Loucy (cell line): ENCODE measurements at regions not wholly inside any gene's neighbourhood (a gene's known extent, or its start where the extent isn't known, plus 50 kb on each side); places are given as distances from the start of the nearest gene placed in this dataset.
"Not testable (repeated sequence)": the region's sequence is repeated elsewhere in the genome, so short reads cannot be mapped to it uniquely, and the experiment has no call there.

Experiments
- H2AFZ ChIP-seq: fragments of 200-600 bp; sonication (generic); 2 replicates; pipeline ENCODE4 v1.6.0; 2016; ENCODE audit warnings: antibody characterized with exemption, mild to moderate bottlenecking, low read length, moderate library complexity
- H3F3A ChIP-seq: fragments of 200-600 bp; 2 replicates; pipeline ENCODE4 v1.6.0; 2016; ENCODE audit warnings: antibody characterized with exemption, low read depth, mild to moderate bottlenecking
- H3K27me3 ChIP-seq: fragments of 200-600 bp; sonication (generic); 2 replicates; pipeline ENCODE4 v1.6.1; 2014; ENCODE audit warnings: low read length, mild to moderate bottlenecking; ENCODE audit not compliant: insufficient read depth, poor library complexity, severe bottlenecking
- H3K36me3 ChIP-seq: fragments of 200-600 bp; sonication (generic); 2 replicates; pipeline ENCODE4 v1.6.1; 2016; ENCODE audit warnings: low read length; ENCODE audit not compliant: insufficient read depth
- H3K4me1 ChIP-seq: fragments of 200-600 bp; sonication (generic); 2 replicates; pipeline ENCODE4 v1.5.1; 2014; ENCODE audit warnings: low read length, mild to moderate bottlenecking; ENCODE audit not compliant: insufficient read depth, poor library complexity, severe bottlenecking
- H3K4me2 ChIP-seq: fragments of 200-600 bp; sonication (generic); 2 replicates; pipeline ENCODE4 v1.6.0; 2014; ENCODE audit warnings: antibody characterized with exemption, low read length, low read depth, mild to moderate bottlenecking; ENCODE audit not compliant: poor library complexity, severe bottlenecking
- H3K4me3 ChIP-seq: fragments of 200-600 bp; sonication (generic); 2 replicates; pipeline ENCODE4 v1.5.1; 2014; ENCODE audit warnings: low read length, mild to moderate bottlenecking, mixed read lengths; ENCODE audit not compliant: poor library complexity, severe bottlenecking
- H3K79me2 ChIP-seq: fragments of 200-600 bp; sonication (generic); 2 replicates; pipeline ENCODE4 v1.6.1; 2014; ENCODE audit warnings: low read length; ENCODE audit not compliant: insufficient read depth
- H3K9ac ChIP-seq: fragments of 200-600 bp; sonication (generic); 2 replicates; pipeline ENCODE4 v1.6.0; 2014; ENCODE audit warnings: mild to moderate bottlenecking, low read depth, low read length, moderate library complexity; ENCODE audit not compliant: poor library complexity, severe bottlenecking
- H3K9me2 ChIP-seq: fragments of 200-600 bp; sonication (generic); replicated peaks from 2 replicates; pipeline ENCODE4 v1.6.1; 2016; ENCODE audit warnings: low read depth, low read length, mixed read lengths
- H3K9me3 ChIP-seq: fragments of 200-600 bp; sonication (generic); 2 replicates; pipeline ENCODE4 v1.6.1; 2014; ENCODE audit warnings: mild to moderate bottlenecking, antibody characterized with exemption, low read length, low read depth; ENCODE audit not compliant: insufficient read depth
- H4K20me1 ChIP-seq: fragments of 200-600 bp; sonication (generic); 2 replicates; pipeline ENCODE4 v1.6.0; 2014; ENCODE audit warnings: antibody characterized with exemption, low read length, mild to moderate bottlenecking; ENCODE audit not compliant: insufficient read depth, poor library complexity, severe bottlenecking
- CTCF ChIP-seq: fragments of 200-600 bp; sonication (generic); conservative IDR thresholded peaks from 2 replicates; pipeline ENCODE4 v1.5.1; 2014; ENCODE audit warnings: mild to moderate bottlenecking, antibody characterized with exemption, low read length
- EZH2phosphoT487 ChIP-seq: fragments of 200-600 bp; IDR thresholded peaks from 2 replicates; pipeline ENCODE4 v1.6.1; 2018; ENCODE audit warnings: antibody characterized with exemption, mild to moderate bottlenecking, moderate library complexity, borderline replicate concordance

GRCh38 chr3:74217467-74217866, 397.0 kb downstream of the CNTN3 start:
- Histone ChIP-seq H3K4me3 (no peak overlapping the region), H3K9ac (no peak overlapping the region), H3K27me3 (no peaks in the 10 kb centered on the region), H4K20me1 (no peaks in the 10 kb centered on the region), H2AFZ (no peak overlapping the region), H3K9me3 (no peaks in the 10 kb centered on the region), H3K4me1 (no peaks in the 10 kb centered on the region), H3K4me2 (no peak overlapping the region), H3F3A (no peaks in the 10 kb centered on the region), H3K9me2 (no peaks in the 10 kb centered on the region), H3K36me3 (no peaks in the 10 kb centered on the region), H3K79me2 (no peaks in the 10 kb centered on the region)
- TF ChIP-seq EZH2phosphoT487 = no peak

GRCh38 chr3:74214286-74214685, 400.2 kb downstream of the CNTN3 start:
- Histone ChIP-seq H3K36me3 (no peaks in the 10 kb centered on the region), H3K4me2 (no peak overlapping the region), H3K4me1 (no peaks in the 10 kb centered on the region), H2AFZ (no peak overlapping the region), H3K9ac (no peak overlapping the region), H3K9me3 (no peaks in the 10 kb centered on the region), H3K79me2 (no peaks in the 10 kb centered on the region), H3K27me3 (no peaks in the 10 kb centered on the region), H3F3A (no peaks in the 10 kb centered on the region), H3K9me2 (no peaks in the 10 kb centered on the region), H3K4me3 (no peak overlapping the region), H4K20me1 (no peaks in the 10 kb centered on the region)
- TF ChIP-seq EZH2phosphoT487 (no peak), CTCF (no peak)

DNA sequence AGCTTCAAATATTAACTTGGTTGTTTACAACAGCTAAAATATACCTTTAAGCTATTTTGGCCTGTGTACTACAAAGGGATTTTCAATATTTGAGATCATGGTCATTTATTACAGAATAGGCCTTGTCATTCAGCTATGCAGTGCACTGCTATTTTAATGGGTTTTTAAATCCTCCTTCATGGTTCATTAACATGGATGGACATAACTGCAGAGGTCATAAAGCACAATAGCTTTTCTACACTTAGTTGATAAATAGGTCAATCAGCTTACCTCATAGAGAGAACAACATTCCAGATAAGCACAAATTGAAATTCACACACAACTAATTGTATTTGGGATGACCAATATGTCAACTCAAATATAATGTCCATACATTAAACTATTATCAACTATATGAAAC, 403.7 kb downstream of the CNTN3 start:
- Histone ChIP-seq H3K9me3 (no peaks in the 10 kb centered on the region), H3K79me2 (no peaks in the 10 kb centered on the region), H3K9me2 (no peaks in the 10 kb centered on the region), H3K4me2 (no peak overlapping the region), H3K4me1 (no peaks in the 10 kb centered on the region), H2AFZ (no peak overlapping the region), H3F3A (no peaks in the 10 kb centered on the region), H4K20me1 (no peaks in the 10 kb centered on the region), H3K27me3 (no peaks in the 10 kb centered on the region), H3K9ac (no peak overlapping the region), H3K36me3 (no peaks in the 10 kb centered on the region), H3K4me3 (no peak overlapping the region)
- TF ChIP-seq CTCF (no peak), EZH2phosphoT487 (no peak)

GRCh38 chr3:74200952-74201351, 413.5 kb downstream of the CNTN3 start:
- Histone ChIP-seq H3F3A (no peaks in the 10 kb centered on the region), H2AFZ (no peak overlapping the region), H3K36me3 (no peaks in the 10 kb centered on the region), H3K4me2 (no peak overlapping the region), H4K20me1 (no peaks in the 10 kb centered on the region), H3K79me2 (no peaks in the 10 kb centered on the region), H3K4me1 (no peaks in the 10 kb centered on the region), H3K27me3 (no peaks in the 10 kb centered on the region), H3K4me3 (no peak overlapping the region), H3K9me2 (no peaks in the 10 kb centered on the region), H3K9ac (no peak overlapping the region), H3K9me3 (no peaks in the 10 kb centered on the region)
- TF ChIP-seq EZH2phosphoT487 (no peak), CTCF (no peak)

GRCh38 chr3:74178664-74179063, 435.8 kb downstream of the CNTN3 start:
- H4K20me1 ChIP-seq, H3K4me2 ChIP-seq, H3K9ac ChIP-seq, H3K4me3 ChIP-seq, H3K79me2 ChIP-seq, H3K9me3 ChIP-seq, H3K4me1 ChIP-seq, H3F3A ChIP-seq, H3K36me3 ChIP-seq, H3K27me3 ChIP-seq, H2AFZ ChIP-seq, H3K9me2 ChIP-seq: not testable (repeated sequence)
